H9 (cell line): ENCODE measurements at regions not wholly inside any gene's neighbourhood (a gene's known extent, or its start where the extent isn't known, plus 50 kb on each side); places are given as distances from the start of the nearest gene placed in this dataset.

Source experiments
- DNase-seq: peaks from one replicate; pipeline ENCODE4 v3.0.0-alpha.2; 2017
- H2AFZ ChIP-seq: one replicate; pipeline ENCODE4 v1.6.1; 2013; ENCODE audit warnings: mild to moderate bottlenecking, low read length, control low read depth, moderate library complexity
- H2AK5ac ChIP-seq: 2 replicates; pipeline ENCODE4 v1.6.1; 2013; ENCODE audit warnings: low read length, control low read depth, mixed read lengths; ENCODE audit not compliant: insufficient read length
- H2BK120ac ChIP-seq: one replicate; pipeline ENCODE4 v1.6.1; 2013; ENCODE audit warnings: low read depth, mild to moderate bottlenecking, low read length, control low read depth, inconsistent platforms; ENCODE audit not compliant: poor library complexity, severe bottlenecking
- H2BK12ac ChIP-seq: 2 replicates; pipeline ENCODE4 v1.6.1; 2013; ENCODE audit warnings: low read length, control low read depth, mixed read lengths, low read depth; ENCODE audit not compliant: insufficient read length
- H2BK15ac ChIP-seq: 2 replicates; pipeline ENCODE4 v1.6.1; 2013; ENCODE audit warnings: low read depth, low read length, control low read depth
- H2BK20ac ChIP-seq: one replicate; pipeline ENCODE4 v1.6.1; 2013; ENCODE audit warnings: low read depth, mild to moderate bottlenecking, low read length, control low read depth, inconsistent platforms; ENCODE audit not compliant: poor library complexity, severe bottlenecking
- H2BK5ac ChIP-seq: 2 replicates; pipeline ENCODE4 v1.6.1; 2013; ENCODE audit warnings: low read length, control low read depth, mixed read lengths; ENCODE audit not compliant: insufficient read length
- H3K14ac ChIP-seq: 2 replicates; pipeline ENCODE4 v1.6.1; 2013; ENCODE audit warnings: low read length, control low read depth; ENCODE audit not compliant: insufficient read depth
- H3K18ac ChIP-seq: 2 replicates; pipeline ENCODE4 v1.6.1; 2013; ENCODE audit warnings: low read depth, mild to moderate bottlenecking, mixed read lengths, low read length, control low read depth; ENCODE audit not compliant: insufficient read length
- H3K23ac ChIP-seq: 2 replicates; pipeline ENCODE4 v1.6.1; 2013; ENCODE audit warnings: low read length, control low read depth, mixed read lengths, low read depth; ENCODE audit not compliant: insufficient read length
- H3K23me2 ChIP-seq: 2 replicates; pipeline ENCODE4 v1.6.1; 2013; ENCODE audit warnings: low read depth, mild to moderate bottlenecking, mixed read lengths, low read length, control low read depth; ENCODE audit not compliant: insufficient read length, poor library complexity, severe bottlenecking
- H3K27ac ChIP-seq: 2 replicates; pipeline ENCODE4 v1.5.1; 2013; ENCODE audit warnings: low read length, control low read depth, mixed read lengths, low read depth; ENCODE audit not compliant: insufficient read length
- H3K27me3 ChIP-seq: 2 replicates; pipeline ENCODE4 v1.6.1; 2013; ENCODE audit warnings: low read length, control low read depth, inconsistent platforms; ENCODE audit not compliant: insufficient read depth
- H3K4ac ChIP-seq: 2 replicates; pipeline ENCODE4 v1.6.1; 2013; ENCODE audit warnings: low read depth, mild to moderate bottlenecking, control low read depth, inconsistent platforms, low read length, moderate library complexity
- H3K4me1 ChIP-seq: 2 replicates; pipeline ENCODE4 v1.6.1; 2013; ENCODE audit warnings: low read length, control low read depth, inconsistent platforms; ENCODE audit not compliant: insufficient read depth
- H3K4me2 ChIP-seq: 2 replicates; pipeline ENCODE4 v1.6.1; 2013; ENCODE audit warnings: low read length, control low read depth, mixed read lengths; ENCODE audit not compliant: insufficient read length, insufficient read depth
- H3K56ac ChIP-seq: 2 replicates; pipeline ENCODE4 v1.6.1; 2013; ENCODE audit warnings: low read depth, mild to moderate bottlenecking, mixed read lengths, low read length, control low read depth; ENCODE audit not compliant: insufficient read length
- H3K79me1 ChIP-seq: 2 replicates; pipeline ENCODE4 v1.6.1; 2013; ENCODE audit warnings: low read depth, mild to moderate bottlenecking, moderate library complexity, low read length, control low read depth, inconsistent platforms; ENCODE audit not compliant: insufficient read depth, poor library complexity, severe bottlenecking
- H3K79me2 ChIP-seq: 2 replicates; pipeline ENCODE4 v1.6.1; 2013; ENCODE audit warnings: low read length, control low read depth, inconsistent platforms; ENCODE audit not compliant: insufficient read depth
- H3K9ac ChIP-seq: 2 replicates; pipeline ENCODE4 v1.6.1; 2013; ENCODE audit warnings: low read length, control low read depth, mixed read lengths; ENCODE audit not compliant: insufficient read length; ENCODE audit errors: extremely low read depth
- H3K9me3 ChIP-seq: one replicate; pipeline ENCODE4 v1.6.1; 2013; ENCODE audit warnings: low read depth, low read length, inconsistent platforms; ENCODE audit not compliant: control insufficient read depth
- H3T11ph ChIP-seq: one replicate; pipeline ENCODE4 v1.6.1; 2013; ENCODE audit warnings: mild to moderate bottlenecking, low read length, control low read depth, inconsistent platforms
- H4K20me1 ChIP-seq: one replicate; pipeline ENCODE4 v1.6.1; 2013; ENCODE audit not compliant: control insufficient read depth, insufficient read length, insufficient read depth
- H4K5ac ChIP-seq: 2 replicates; pipeline ENCODE4 v1.6.1; 2013; ENCODE audit warnings: low read depth, mild to moderate bottlenecking, mixed read lengths, low read length, control low read depth; ENCODE audit not compliant: insufficient read length
- H4K8ac ChIP-seq: replicated peaks from 2 replicates; pipeline ENCODE4 v1.6.1; 2013; ENCODE audit warnings: low read length, control low read depth, mixed read lengths, low read depth; ENCODE audit not compliant: insufficient read length
- H4K91ac ChIP-seq: 2 replicates; pipeline ENCODE4 v1.6.1; 2013; ENCODE audit warnings: low read depth, mild to moderate bottlenecking, moderate library complexity, mixed read lengths, low read length, control low read depth; ENCODE audit not compliant: insufficient read length
- H3K27ac Mint-ChIP-seq, 3 experiments: 2 replicates in 2 of 3; 3 replicates in 1 of 3; pipeline ENCODE4 v1.8.0; 2020 to 2021; ENCODE audit warnings: mixed read lengths in 3 of 3, mild to moderate bottlenecking in 1 of 3, moderate library complexity in 1 of 3
- H3K27me3 Mint-ChIP-seq: 2 replicates; pipeline ENCODE4 v1.8.0; 2021; ENCODE audit warnings: low read depth, mild to moderate bottlenecking, moderate library complexity, mixed read lengths
- H3K36me3 Mint-ChIP-seq, 3 experiments: 2 replicates in 2 of 3; 3 replicates in 1 of 3; pipeline ENCODE4 v1.8.0; 2020 to 2021; ENCODE audit warnings: low read depth in 3 of 3, mixed read lengths in 3 of 3; ENCODE audit not compliant: insufficient read depth in 1 of 3
- H3K4me1 Mint-ChIP-seq, 2 experiments: 2 replicates each; pipeline ENCODE4 v1.8.0; 2020; ENCODE audit warnings: mixed read lengths in 2 of 2
- H3K4me3 Mint-ChIP-seq, 2 experiments: 2 replicates in 1 of 2; 3 replicates in 1 of 2; pipeline ENCODE4 v1.8.0; 2020 to 2021; ENCODE audit warnings: mild to moderate bottlenecking in 2 of 2, mixed read lengths in 2 of 2, moderate library complexity in 1 of 2
- H3K9me3 Mint-ChIP-seq, 2 experiments: 2 replicates in 1 of 2; 3 replicates in 1 of 2; pipeline ENCODE4 v1.8.0; 2020; ENCODE audit warnings: mild to moderate bottlenecking in 2 of 2, mixed read lengths in 2 of 2, moderate library complexity in 1 of 2
- WGBS: extraction: QIAGEN DNeasy Blood & Tissue Kit; methylation state at CpG from one replicate; pipeline ENCODE4 v1.1.7; 2013; ENCODE audit warnings: missing lambda C conversion rate, low lambda C conversion rate, mixed read lengths; ENCODE audit not compliant: insufficient read length; ENCODE audit errors: extremely low coverage; 5-methylcytosine and 5-hydroxymethylcytosine counted together
- TF ChIP-seq, protein P1 (sequence below): fragments of 200-600 bp; sonication (generic); conservative IDR thresholded peaks from 3 replicates; pipeline ENCODE4 v1.8.0; 2021; ENCODE audit warnings: antibody characterized with exemption, mild to moderate bottlenecking

DNA sequence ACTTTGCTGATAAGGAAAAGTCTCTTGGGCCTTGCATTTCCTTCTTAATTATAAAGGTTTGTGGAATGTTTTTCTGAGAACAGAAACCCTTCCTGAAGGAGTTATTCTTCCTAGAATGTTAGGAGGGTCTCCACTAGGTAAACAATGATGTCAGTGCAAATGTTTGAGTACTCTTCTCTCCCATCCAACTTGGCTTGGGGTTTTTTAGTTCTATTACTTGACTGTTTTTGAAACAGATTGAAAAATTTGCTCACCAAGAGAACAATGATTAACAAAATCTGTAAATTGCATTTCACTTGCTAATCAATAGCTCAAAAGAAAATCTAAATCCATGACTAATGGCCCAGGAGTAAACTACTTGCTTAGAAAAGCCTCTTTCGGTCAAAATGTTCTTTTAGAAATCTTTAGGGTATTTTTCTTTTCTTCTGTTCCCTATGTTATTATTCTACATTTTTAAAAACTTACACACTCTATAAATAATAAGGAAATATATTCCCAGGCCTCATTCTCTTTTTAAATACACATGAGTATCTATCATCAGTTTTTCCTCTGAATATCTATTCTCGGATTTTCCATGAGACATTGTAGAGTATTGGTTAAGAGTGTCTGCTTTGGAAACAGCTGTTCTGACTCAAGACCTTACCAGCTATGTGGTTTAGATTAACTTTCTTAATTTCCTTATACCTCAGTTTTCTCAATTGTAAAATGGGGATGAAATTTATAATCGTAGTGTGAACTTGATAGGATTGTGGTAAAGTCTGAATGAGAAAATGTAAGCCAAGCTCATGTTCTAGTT is 234.2 kb upstream of the CITED2 start:
- Histone ChIP-seq H2BK5ac (no peak overlapping the region), H3T11ph (no peak overlapping the region), H2AK5ac (no peak overlapping the region), H3K23ac (no peak overlapping the region), H2BK12ac (no peak overlapping the region), H2BK120ac (no peak overlapping the region), H2BK20ac (no peak overlapping the region), H3K79me2 (no peaks in the 10 kb centered on the region), H2BK15ac (no peak overlapping the region), H4K8ac (no peak overlapping the region), H3K9me3 (no peaks in the 10 kb centered on the region), H4K20me1 (no peaks in the 10 kb centered on the region), H3K4me1 (peaks cover 10% of the 10 kb centered on the region; the same call in 1 of the 2 replicates), H4K5ac (no peak overlapping the region), H3K79me1 (no peaks in the 10 kb centered on the region), H4K91ac (no peak overlapping the region), H3K4ac (no peak overlapping the region), H3K4me2 (no peak overlapping the region), H2AFZ (no peak overlapping the region), H3K27me3 (no peaks in the 10 kb centered on the region), H3K27ac (no peak overlapping the region), H3K18ac (no peak overlapping the region), H3K56ac (no peak overlapping the region), H3K23me2 (no peaks in the 10 kb centered on the region), H3K9ac (no peak overlapping the region), H3K14ac (no peak overlapping the region)
- no CpG with 5 or more reads among the region's 3 CpGs for WGBS
- Mint-ChIP-seq H3K27me3 (no peaks in the 10 kb centered on the region), H3K36me3 (no peaks in the 10 kb centered on the region), H3K9me3 (no peaks in the 10 kb centered on the region; a peak in 1 of 5 replicates), H3K27ac (peak overlapping the region in 1 of 3 experiments; percentile 53; a peak in 2 of 7 replicates), H3K4me3 (no peak overlapping the region), H3K4me1 (peaks cover 36 to 37% of the 10 kb centered on the region in 2 experiments)
- DNase-seq, result no peak
- TF ChIP-seq, protein P1, sequence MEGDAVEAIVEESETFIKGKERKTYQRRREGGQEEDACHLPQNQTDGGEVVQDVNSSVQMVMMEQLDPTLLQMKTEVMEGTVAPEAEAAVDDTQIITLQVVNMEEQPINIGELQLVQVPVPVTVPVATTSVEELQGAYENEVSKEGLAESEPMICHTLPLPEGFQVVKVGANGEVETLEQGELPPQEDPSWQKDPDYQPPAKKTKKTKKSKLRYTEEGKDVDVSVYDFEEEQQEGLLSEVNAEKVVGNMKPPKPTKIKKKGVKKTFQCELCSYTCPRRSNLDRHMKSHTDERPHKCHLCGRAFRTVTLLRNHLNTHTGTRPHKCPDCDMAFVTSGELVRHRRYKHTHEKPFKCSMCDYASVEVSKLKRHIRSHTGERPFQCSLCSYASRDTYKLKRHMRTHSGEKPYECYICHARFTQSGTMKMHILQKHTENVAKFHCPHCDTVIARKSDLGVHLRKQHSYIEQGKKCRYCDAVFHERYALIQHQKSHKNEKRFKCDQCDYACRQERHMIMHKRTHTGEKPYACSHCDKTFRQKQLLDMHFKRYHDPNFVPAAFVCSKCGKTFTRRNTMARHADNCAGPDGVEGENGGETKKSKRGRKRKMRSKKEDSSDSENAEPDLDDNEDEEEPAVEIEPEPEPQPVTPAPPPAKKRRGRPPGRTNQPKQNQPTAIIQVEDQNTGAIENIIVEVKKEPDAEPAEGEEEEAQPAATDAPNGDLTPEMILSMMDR, result no peak
